Naive B cell (primary cell): ENCODE measurements at regions not wholly inside any gene's neighbourhood (a gene's known extent, or its start where the extent isn't known, plus 50 kb on each side); places are given as distances from the start of the nearest gene placed in this dataset.

ENCODE experiments used
- ATAC-seq, 2 donors: fragments of 150-1000 bp; cut with Tn5 transposase; 2 replicates each; pipeline ENCODE4 v1.10.0; 2021; ENCODE audit warnings: low read depth in 2 of 2, mild to moderate bottlenecking in 2 of 2, moderate library complexity in 2 of 2
- DNase-seq: peaks from one replicate; pipeline ENCODE4 v3.0.0; 2022
- H3K27ac Mint-ChIP-seq, 6 donors: one replicate each; pipeline ENCODE4 v1.8.0; 2020 to 2022; ENCODE audit warnings: mild to moderate bottlenecking in 6 of 6, mixed read lengths in 6 of 6, moderate library complexity in 5 of 6, inconsistent platforms in 2 of 6
- H3K27me3 Mint-ChIP-seq, 3 donors: one replicate each; pipeline ENCODE4 v1.8.0; 2021 to 2022; ENCODE audit warnings: mixed read lengths in 3 of 3, mild to moderate bottlenecking in 1 of 3
- H3K36me3 Mint-ChIP-seq, 2 donors: one replicate each; pipeline ENCODE4 v1.8.0; 2020 to 2022; ENCODE audit warnings: mixed read lengths in 2 of 2, inconsistent platforms in 1 of 2, mild to moderate bottlenecking in 1 of 2
- H3K4me1 Mint-ChIP-seq, 3 donors: one replicate each; pipeline ENCODE4 v1.8.0; 2020 to 2022; ENCODE audit warnings: mixed read lengths in 3 of 3, inconsistent platforms in 1 of 3, mild to moderate bottlenecking in 1 of 3, moderate library complexity in 1 of 3
- H3K4me3 Mint-ChIP-seq, 8 donors: one replicate each; pipeline ENCODE4 v1.8.0; 2020 to 2022; ENCODE audit warnings: mild to moderate bottlenecking in 8 of 8, mixed read lengths in 8 of 8, moderate library complexity in 8 of 8, inconsistent platforms in 2 of 8
- H3K9me3 Mint-ChIP-seq, 7 donors: one replicate each; pipeline ENCODE4 v1.8.0; 2020 to 2022; ENCODE audit warnings: mixed read lengths in 7 of 7, mild to moderate bottlenecking in 5 of 7, inconsistent platforms in 2 of 7, moderate library complexity in 1 of 7

GRCh38 chr5:105812304-105812703 is 1858.4 kb downstream of the EFNA5 start:
- DNase-seq (no peak), ATAC-seq (no peak)
- no peaks in the 10 kb centered on the region for H3K4me1 Mint-ChIP-seq
- H3K27me3 Mint-ChIP-seq = no peaks in the 10 kb centered on the region
- peaks cover 0 to 7% (median 3%) of the 10 kb centered on the region in 7 donors for H3K9me3 Mint-ChIP-seq
- no peaks in the 10 kb centered on the region for H3K36me3 Mint-ChIP-seq
- H3K4me3 Mint-ChIP-seq = no peak overlapping the region
- no peak overlapping the region for H3K27ac Mint-ChIP-seq

DNA sequence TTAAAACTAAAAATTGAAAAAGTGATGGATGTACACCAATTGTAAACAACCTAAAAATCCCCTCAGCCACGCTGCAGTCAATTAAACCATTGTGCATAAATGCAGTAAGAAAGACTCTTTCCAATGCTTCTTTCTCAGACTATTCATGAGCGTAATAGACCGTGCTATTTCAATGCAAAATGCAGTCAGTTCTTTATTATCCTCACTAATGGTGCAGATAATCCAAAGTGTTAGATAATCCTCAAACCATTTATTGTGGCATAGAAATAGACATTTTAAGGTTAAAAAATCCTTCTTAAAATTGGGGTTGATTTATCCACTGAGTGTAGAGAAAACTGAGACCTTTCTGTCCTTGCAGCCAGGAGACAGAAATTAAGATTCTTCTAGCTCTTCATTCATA is 1862.8 kb downstream of the EFNA5 start:
- no peaks in the 10 kb centered on the region for H3K4me1 Mint-ChIP-seq
- peaks cover 4 to 14% (median 8%) of the 10 kb centered on the region in 7 donors for H3K9me3 Mint-ChIP-seq
- H3K4me3 Mint-ChIP-seq = no peak overlapping the region
- no peak for ATAC-seq
- no peaks in the 10 kb centered on the region for H3K27me3 Mint-ChIP-seq
- no peak overlapping the region for H3K27ac Mint-ChIP-seq
- H3K36me3 Mint-ChIP-seq = no peaks in the 10 kb centered on the region
- no peak for DNase-seq

GRCh38 chr5:105807290-105807689 is 1863.4 kb downstream of the EFNA5 start:
- no peak overlapping the region for H3K27ac Mint-ChIP-seq
- ATAC-seq (no peak), DNase-seq (no peak)
- H3K4me3 Mint-ChIP-seq = no peak overlapping the region
- H3K9me3 Mint-ChIP-seq = peaks cover 4 to 18% (median 9%) of the 10 kb centered on the region in 7 donors
- no peaks in the 10 kb centered on the region for H3K27me3 Mint-ChIP-seq
- no peaks in the 10 kb centered on the region for H3K36me3 Mint-ChIP-seq
- H3K4me1 Mint-ChIP-seq = no peaks in the 10 kb centered on the region

GRCh38 chr5:105806596-105806995 is 1864.1 kb downstream of the EFNA5 start:
- H3K4me1 Mint-ChIP-seq = no peaks in the 10 kb centered on the region
- H3K36me3 Mint-ChIP-seq = no peaks in the 10 kb centered on the region
- no peak for DNase-seq

DNA sequence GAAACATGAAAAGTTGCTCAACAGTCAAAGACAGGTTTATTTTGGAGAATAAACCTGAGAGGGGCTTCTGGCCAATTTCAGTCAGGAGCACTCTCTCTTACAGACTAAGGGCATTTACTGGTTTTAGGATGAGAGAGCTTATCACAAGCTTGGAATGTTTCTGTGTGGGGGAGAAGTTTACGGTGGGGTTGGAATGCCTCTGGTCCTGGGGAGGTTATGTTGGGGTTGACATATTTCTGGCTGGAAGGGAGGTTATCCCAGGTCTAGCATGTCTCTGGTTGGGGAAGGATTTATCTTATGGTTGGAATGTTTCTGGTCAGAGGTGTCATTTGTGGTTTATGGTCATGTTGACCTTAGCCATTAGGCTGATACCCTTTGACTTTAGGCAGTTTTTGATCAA is 1867.3 kb downstream of the EFNA5 start:
- DNase-seq = no peak
- Mint-ChIP-seq H3K9me3 (peaks cover 5 to 15% (median 12%) of the 10 kb centered on the region in 7 donors), H3K4me1 (no peaks in the 10 kb centered on the region), H3K36me3 (no peaks in the 10 kb centered on the region), H3K27ac (no peak overlapping the region), H3K27me3 (no peaks in the 10 kb centered on the region), H3K4me3 (no peak overlapping the region)
- ATAC-seq = no peak

More at GRCh38 chr5:105806596-105806995, 1864.1 kb downstream of the EFNA5 start:
- Mint-ChIP-seq H3K27me3 (no peaks in the 10 kb centered on the region), H3K4me3 (no peak overlapping the region), H3K9me3 (peaks cover 8 to 18% (median 10%) of the 10 kb centered on the region in 7 donors), H3K27ac (no peak overlapping the region)
- no peak for ATAC-seq

DNA sequence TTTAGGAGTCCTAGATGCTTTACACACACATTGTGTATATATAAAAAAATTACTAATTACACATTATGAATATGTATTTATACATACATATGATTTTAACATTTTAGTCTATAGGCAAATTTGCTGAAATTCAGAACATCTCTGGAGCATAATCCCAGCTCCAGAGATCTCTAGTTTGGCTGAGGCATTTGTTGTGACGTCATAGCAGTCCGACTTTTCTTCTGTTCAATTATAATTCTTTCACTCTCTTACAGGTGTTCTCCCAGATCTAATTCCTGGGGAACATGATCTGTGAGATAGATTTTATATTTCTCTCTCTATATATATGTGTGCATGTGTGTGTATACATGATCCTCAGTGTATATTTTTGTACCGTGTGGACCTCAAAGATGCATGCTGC is 1876.2 kb downstream of the EFNA5 start:
- no peaks in the 10 kb centered on the region for H3K27me3 Mint-ChIP-seq
- H3K4me3 Mint-ChIP-seq = no peak overlapping the region
- DNase-seq (no peak), ATAC-seq (no peak)
- H3K4me1 Mint-ChIP-seq = no peaks in the 10 kb centered on the region
- no peaks in the 10 kb centered on the region for H3K36me3 Mint-ChIP-seq
- H3K27ac Mint-ChIP-seq = no peak overlapping the region
- peaks cover 0 to 5% (median 0%) of the 10 kb centered on the region in 7 donors for H3K9me3 Mint-ChIP-seq

GRCh38 chr5:105789246-105789645 is 1881.5 kb downstream of the EFNA5 start:
- no peak overlapping the region for H3K4me3 Mint-ChIP-seq
- H3K36me3 Mint-ChIP-seq = no peaks in the 10 kb centered on the region
- H3K27ac Mint-ChIP-seq = no peak overlapping the region
- peaks cover 0 to 2% (median 0%) of the 10 kb centered on the region in 7 donors for H3K9me3 Mint-ChIP-seq
- ATAC-seq = no peak
- DNase-seq = no peak
- H3K27me3 Mint-ChIP-seq = no peaks in the 10 kb centered on the region
- no peaks in the 10 kb centered on the region for H3K4me1 Mint-ChIP-seq

DNA sequence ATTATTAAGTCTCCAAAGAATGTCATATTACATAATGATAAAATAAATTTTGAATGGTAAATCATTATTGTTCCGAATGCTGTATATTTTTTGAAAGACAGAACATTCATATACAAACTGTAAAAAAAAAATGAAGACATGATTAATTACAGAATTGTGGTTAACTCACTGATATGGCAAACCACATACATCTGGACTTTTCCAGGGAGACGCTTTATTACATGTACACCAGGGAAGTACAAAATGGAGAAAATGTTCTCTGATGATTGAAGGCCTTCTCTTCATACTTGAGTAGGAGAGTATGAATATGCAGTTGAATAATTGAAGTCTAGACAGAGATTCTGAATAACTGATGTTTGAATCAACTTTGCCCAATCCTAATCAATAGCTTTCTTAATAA is 1886.9 kb downstream of the EFNA5 start:
- H3K27me3 Mint-ChIP-seq = no peaks in the 10 kb centered on the region
- no peaks in the 10 kb centered on the region for H3K4me1 Mint-ChIP-seq
- ATAC-seq (no peak), DNase-seq (no peak)
- H3K36me3 Mint-ChIP-seq = no peaks in the 10 kb centered on the region
- H3K27ac Mint-ChIP-seq = no peak overlapping the region
- no peak overlapping the region for H3K4me3 Mint-ChIP-seq
- peaks cover 0 to 3% (median 0%) of the 10 kb centered on the region in 7 donors for H3K9me3 Mint-ChIP-seq

DNA sequence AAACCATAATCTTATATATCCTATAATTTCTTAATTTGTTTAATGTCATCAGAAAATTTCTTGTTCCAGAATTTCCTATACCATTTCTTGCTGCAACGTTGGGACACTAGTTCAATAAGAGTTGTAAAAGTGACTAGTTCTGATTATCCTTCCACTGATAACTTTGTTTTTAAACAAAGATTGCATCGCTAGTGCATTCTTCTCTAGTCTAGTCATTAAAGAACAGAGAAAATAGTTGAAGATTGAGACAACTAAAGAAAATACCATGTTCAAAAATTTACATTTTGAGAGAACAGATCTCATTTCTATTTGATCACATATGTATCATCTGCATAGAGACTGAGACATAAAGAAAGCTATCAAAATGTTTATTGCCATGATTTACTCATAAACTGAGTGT is 1888.2 kb downstream of the EFNA5 start:
- Mint-ChIP-seq H3K27me3 (no peaks in the 10 kb centered on the region), H3K9me3 (peaks cover 0 to 3% (median 0%) of the 10 kb centered on the region in 7 donors), H3K27ac (no peak overlapping the region), H3K36me3 (no peaks in the 10 kb centered on the region), H3K4me1 (no peaks in the 10 kb centered on the region), H3K4me3 (no peak overlapping the region)
- ATAC-seq (no peak), DNase-seq (no peak)

- H3K36me3 Mint-ChIP-seq = no peaks in the 10 kb centered on the region
- DNase-seq (no peak), ATAC-seq (no peak)
- H3K4me3 Mint-ChIP-seq = no peak overlapping the region
- H3K9me3 Mint-ChIP-seq = peaks cover 0 to 6% (median 0%) of the 10 kb centered on the region in 7 donors
- no peaks in the 10 kb centered on the region for H3K27me3 Mint-ChIP-seq
- no peaks in the 10 kb centered on the region for H3K4me1 Mint-ChIP-seq
- H3K27ac Mint-ChIP-seq = no peak overlapping the region
These were observed 1897.5 kb downstream of the EFNA5 start for GRCh38 chr5:105773241-105773640.

GRCh38 chr5:105767267-105767666 is 1903.5 kb downstream of the EFNA5 start:
- Mint-ChIP-seq H3K36me3 (no peaks in the 10 kb centered on the region), H3K4me1 (no peaks in the 10 kb centered on the region), H3K9me3 (peaks cover 5 to 16% (median 7%) of the 10 kb centered on the region in 7 donors), H3K27ac (peak overlapping the region in 1 of 6 donors; percentile 39), H3K27me3 (no peaks in the 10 kb centered on the region), H3K4me3 (no peak overlapping the region)
- ATAC-seq = no peak
- no peak for DNase-seq

DNA sequence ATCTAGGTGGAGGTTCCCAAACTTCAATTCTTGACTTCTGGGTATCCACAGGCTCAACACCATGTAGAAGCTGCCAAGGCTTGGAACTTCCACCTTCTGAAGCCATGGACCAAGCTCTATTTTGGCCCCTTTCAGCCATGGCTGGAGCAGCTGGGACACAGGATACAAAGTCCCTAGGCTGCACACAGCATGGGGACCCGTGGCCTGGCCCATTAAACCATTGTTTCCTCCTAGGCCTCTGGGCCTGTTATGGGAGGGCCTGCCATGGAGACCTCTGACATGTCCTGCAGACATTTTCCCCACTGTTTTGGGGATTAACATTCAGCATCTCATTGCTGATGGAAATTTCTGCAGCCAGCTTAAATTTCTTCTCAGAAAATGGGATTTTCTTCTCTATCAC is 1908.0 kb downstream of the EFNA5 start:
- DNase-seq (no peak), ATAC-seq (no peak)
- H3K4me1 Mint-ChIP-seq = no peaks in the 10 kb centered on the region
- no peaks in the 10 kb centered on the region for H3K36me3 Mint-ChIP-seq
- no peak overlapping the region for H3K4me3 Mint-ChIP-seq
- no peak overlapping the region for H3K27ac Mint-ChIP-seq
- peaks cover 10 to 31% (median 17%) of the 10 kb centered on the region in 7 donors for H3K9me3 Mint-ChIP-seq
- H3K27me3 Mint-ChIP-seq = no peaks in the 10 kb centered on the region

DNA sequence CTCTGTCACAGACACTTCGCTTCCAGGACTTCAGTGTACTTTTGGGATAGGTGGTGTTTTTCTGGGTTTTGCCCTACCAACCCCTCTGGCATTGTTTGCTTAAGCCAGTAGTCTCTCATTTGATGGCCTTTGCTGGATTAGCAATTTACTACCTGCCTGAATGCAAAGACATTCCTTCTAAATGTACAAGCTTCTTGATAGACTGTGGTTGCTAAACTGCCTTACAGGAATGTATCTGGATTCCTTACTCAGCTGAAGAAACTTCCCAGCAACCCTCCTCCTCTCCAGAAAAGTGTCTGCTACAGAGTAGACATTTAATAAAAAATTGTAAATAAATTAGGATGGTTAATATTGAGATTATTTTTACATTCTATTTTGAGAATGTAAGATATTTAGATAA is 1916.7 kb downstream of the EFNA5 start:
- H3K27me3 Mint-ChIP-seq = no peaks in the 10 kb centered on the region
- no peaks in the 10 kb centered on the region for H3K36me3 Mint-ChIP-seq
- H3K4me3 Mint-ChIP-seq = no peak overlapping the region
- ATAC-seq (no peak), DNase-seq (no peak)
- H3K4me1 Mint-ChIP-seq = no peaks in the 10 kb centered on the region
- peaks cover 0 to 4% (median 0%) of the 10 kb centered on the region in 7 donors for H3K9me3 Mint-ChIP-seq
- H3K27ac Mint-ChIP-seq = no peak overlapping the region

DNA sequence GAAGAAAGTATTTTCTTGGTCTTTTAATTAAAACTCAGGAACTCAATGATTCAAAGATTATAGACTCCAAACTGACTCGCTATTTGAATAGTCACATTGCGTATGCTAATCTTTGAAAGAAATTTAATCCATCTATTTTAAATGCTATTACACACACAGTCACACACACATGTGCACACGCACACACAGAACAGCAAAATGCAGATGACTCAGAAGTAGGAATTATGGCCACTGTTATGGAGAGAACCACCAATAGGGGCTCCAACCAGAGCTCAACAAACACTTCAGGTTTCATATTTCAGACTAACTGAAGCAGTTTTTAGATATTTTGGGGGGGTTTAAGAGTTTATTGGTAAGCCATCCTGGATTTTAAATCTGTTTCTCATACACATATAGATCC is 1917.9 kb downstream of the EFNA5 start:
- H3K4me1 Mint-ChIP-seq = no peaks in the 10 kb centered on the region
- H3K27me3 Mint-ChIP-seq = no peaks in the 10 kb centered on the region
- no peak overlapping the region for H3K4me3 Mint-ChIP-seq
- ATAC-seq (no peak), DNase-seq (no peak)
- H3K27ac Mint-ChIP-seq = no peak overlapping the region
- no peaks in the 10 kb centered on the region for H3K36me3 Mint-ChIP-seq
- H3K9me3 Mint-ChIP-seq = peaks cover 0 to 2% (median 0%) of the 10 kb centered on the region in 7 donors

- ATAC-seq = no peak
- H3K4me3 Mint-ChIP-seq = no peak overlapping the region
- H3K27ac Mint-ChIP-seq = no peak overlapping the region
These were observed 1918.8 kb downstream of the EFNA5 start for GRCh38 chr5:105751908-105752307.

More at GRCh38 chr5:105751908-105752307, 1918.8 kb downstream of the EFNA5 start:
- no peak for DNase-seq
- H3K4me1 Mint-ChIP-seq = no peaks in the 10 kb centered on the region
- H3K9me3 Mint-ChIP-seq = peaks cover 0 to 4% (median 2%) of the 10 kb centered on the region in 7 donors
- no peaks in the 10 kb centered on the region for H3K36me3 Mint-ChIP-seq
- H3K27me3 Mint-ChIP-seq = no peaks in the 10 kb centered on the region
